ENCODE measurements at regions not wholly inside any gene's neighbourhood (a gene's known extent, or its start where the extent isn't known, plus 50 kb on each side); places are given as distances from the start of the nearest gene placed in this dataset.
"Not testable (repeated sequence)": the region's sequence is repeated elsewhere in the genome, so short reads cannot be mapped to it uniquely, and the experiment has no call there.

GRCh38 chr1:2950926-2951305 lies 70.4 kb upstream of the ACTRT2 start:
- DNase-seq (ENCODE audit: low read depth), result no peak

GRCh38 chr1:2951856-2952255 lies 69.4 kb upstream of the ACTRT2 start:
- no peak for DNase-seq (ENCODE audit: low read depth)

DNA sequence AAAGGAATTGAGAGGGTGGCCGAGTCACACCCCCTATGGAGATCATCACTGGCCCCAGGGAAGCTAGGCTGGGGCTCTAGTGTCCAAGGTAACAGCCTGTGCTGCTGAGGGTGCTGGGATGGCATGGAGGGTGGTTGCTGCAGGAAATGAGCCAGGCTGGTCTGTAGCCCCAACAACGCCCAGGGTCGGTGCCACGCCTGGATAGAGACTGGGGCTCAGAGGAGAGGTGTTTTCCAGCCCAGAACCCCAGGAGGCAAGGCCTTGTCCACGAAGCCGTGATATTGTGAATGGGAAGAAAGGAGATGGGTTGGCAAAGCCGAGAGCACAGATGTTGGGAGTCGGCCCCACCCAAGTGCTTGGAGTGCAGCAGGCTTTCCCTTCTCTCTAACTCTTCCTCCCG lies 68.9 kb upstream of the ACTRT2 start:
- DNase-seq (ENCODE audit: low read depth), result no peak

DNA sequence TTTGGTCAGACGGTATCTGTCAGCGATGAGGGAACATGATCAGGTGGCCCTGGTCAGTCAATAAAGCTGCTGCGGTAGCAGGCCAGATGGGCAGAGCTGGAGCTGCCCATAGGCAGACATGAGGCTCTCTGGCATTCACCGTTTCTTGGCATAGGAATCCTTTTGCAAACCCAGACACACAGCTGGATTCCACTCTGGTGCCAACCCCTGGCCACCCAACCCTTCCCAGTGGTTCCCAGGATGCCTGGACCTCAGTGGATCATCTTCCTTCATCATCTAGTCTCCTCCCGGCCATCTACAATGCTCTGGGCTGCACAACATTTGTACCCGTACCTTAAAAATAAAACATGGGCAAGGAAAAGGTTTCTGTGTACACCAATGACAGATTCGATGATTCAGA lies 68.3 kb upstream of the ACTRT2 start:
- no peak for DNase-seq (ENCODE audit: low read depth)

DNA sequence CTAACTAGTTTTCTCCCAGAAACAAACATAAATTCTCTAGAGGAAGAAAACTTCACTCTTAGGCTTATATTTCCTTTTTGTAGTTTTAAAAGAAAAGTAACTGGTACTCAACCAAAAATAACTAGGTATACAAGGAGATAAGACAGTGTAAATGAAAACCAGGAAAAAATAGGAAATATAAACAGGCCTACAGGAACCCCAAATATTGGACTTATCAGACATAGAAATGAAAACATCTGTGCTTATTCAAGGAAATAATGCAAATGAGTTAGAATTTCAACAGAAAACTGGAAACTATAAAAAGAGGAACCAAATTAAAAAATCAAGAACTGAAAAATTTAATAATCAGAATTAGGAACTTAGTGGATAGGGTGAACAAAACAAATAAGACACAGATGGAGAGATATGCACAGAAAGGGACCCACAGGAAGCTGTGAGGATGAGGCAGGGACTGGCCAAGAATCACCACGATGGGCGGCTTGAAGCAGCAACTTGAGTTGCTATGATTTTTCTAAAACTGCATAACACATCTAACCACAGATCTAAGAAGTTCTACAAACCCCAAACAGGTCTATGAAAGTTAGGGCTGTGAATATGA lies 67.5 kb upstream of the ACTRT2 start:
- no peak for DNase-seq (ENCODE audit: low read depth)

DNA sequence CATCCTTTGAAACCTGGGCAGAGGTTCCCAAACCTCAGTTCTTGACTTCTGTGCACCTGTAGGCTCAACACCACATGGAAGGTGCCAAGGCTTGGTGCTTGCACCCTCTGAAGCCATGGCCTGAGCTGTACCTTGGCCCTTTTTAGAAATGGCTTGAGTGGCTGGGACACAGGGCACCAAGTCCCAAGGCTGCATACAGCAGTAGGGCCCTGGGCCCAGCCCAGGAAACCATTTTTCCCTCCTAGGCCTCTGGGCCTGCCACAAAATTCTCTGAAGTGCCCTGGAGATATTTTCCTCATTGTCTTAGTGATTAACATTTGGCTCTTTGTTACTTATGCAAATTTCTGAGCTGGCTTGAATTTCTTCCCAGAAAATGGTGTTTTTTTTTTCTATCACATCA lies 65.6 kb upstream of the ACTRT2 start:
- DNase-seq (ENCODE audit: low read depth), result no peak

DNA sequence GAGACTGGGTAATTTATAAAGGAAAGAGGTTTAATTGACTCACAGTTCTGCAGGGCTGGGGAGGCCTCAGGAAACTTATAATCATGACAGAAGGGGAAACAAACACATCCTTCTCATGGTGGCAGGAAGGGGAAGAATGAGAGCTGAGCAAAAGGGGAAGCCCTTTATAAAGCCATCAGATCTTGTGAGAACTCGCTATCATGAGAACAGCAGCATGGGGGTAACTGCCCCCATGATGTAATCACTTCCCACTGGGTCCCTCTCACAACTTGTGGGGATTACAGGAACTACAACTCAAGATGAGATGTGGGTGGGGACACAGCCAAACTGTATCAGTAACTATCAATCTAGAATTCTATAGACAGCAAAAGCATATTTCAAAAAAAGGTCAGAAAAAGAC lies 64.7 kb upstream of the ACTRT2 start:
- no peak for DNase-seq (ENCODE audit: low read depth)

GRCh38 chr1:2957329-2957728 lies 63.9 kb upstream of the ACTRT2 start:
- DNase-seq (ENCODE audit: low read depth), result no peak

GRCh38 chr1:2959881-2960280 lies 61.4 kb upstream of the ACTRT2 start:
- not testable (repeated sequence) for DNase-seq (ENCODE audit: low read depth)

GRCh38 chr1:2961081-2961480 lies 60.2 kb upstream of the ACTRT2 start:
- DNase-seq (ENCODE audit: low read depth), result no peak

DNA sequence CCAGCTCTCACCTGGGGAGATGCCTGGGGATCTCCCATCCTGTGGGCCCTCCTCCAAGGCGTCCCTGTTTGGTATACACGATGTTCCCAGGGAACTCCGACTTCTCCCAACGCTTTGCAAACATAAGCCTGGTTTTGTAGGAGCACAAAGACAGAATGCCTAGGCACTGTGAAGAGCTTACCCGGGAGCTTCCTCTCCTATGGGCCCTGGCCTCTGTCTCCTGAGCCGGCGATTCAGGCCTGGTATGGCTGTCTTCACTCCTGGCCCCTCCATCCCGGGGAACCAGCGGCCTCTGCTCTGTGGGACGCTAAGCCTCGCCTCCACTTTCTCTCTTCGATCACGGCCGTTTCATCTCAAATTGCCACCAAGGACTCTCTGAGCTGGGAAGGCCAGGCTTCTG lies 59.6 kb upstream of the ACTRT2 start:
- DNase-seq (ENCODE audit: low read depth), result no peak

- no peak for DNase-seq (ENCODE audit: low read depth)
Observed at GRCh38 chr1:2962061-2962460, 59.2 kb upstream of the ACTRT2 start.

GRCh38 chr1:2962541-2962940 lies 58.7 kb upstream of the ACTRT2 start:
- DNase-seq (ENCODE audit: low read depth), result no peak

GRCh38 chr1:2962946-2963345 lies 58.3 kb upstream of the ACTRT2 start:
- no peak for DNase-seq (ENCODE audit: low read depth)

DNA sequence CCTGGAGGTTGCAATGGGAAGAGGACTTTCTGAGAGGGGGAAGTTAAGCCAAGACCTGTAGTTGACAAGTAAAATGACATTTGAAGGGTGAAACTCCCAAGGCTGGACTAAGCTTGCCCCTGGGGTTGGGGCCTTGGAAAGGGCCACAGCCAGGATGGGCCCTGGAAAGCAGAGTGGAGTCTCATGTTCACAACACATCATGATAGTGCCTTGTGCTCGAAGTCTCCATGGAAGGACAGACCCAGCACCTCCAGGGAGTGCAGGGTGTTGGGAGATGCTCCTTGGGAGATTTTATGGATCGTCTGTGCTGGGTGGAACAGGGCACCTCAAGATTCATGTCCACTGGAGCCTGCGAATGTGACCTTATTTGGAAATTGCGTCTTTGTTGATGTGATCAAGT lies 55.6 kb upstream of the ACTRT2 start:
- no peak for DNase-seq (ENCODE audit: low read depth)

DNA sequence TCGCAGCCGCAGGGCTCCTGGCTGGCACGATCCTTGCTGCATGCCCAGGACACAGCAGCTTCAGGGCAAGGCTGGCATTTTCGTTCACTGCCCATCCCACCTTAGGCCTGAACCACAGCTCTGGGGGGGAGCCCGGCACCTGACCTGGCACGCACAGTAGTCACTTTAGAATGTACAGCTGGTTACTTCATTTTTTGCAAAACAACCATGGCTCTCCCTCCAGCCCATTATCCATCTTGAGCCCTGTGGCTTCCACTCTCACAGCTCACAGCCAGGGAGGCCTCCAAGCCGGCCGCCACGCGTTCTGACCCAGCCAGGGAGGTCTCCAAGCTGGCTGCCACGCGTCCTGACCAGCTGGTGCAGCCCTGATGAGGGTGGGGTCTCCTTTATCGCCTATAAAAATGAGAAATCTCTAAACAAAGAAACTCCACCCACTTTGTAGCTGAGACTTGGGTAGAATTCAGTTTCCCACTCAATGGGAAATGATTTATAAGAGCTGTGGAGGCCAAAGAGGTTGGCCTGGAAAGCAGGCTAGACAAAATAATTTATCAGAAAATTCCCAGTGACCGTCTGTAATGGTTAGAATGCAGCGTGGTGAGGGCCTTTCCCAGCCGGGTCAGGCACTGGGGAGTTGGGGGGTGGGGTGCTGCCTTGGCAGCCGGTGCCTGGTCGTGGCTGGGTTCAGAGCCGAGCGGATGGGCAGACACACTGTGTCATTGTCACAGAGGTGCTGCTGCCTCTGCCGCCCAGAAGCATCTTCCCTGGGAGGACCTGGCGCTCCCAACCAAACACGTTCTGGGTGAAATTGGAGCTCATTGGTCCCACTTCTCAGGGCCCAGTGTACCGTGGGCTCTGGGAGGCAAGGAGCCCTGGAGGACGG lies 54.6 kb upstream of the ACTRT2 start:
- no peak for DNase-seq (ENCODE audit: low read depth)

- no peak for DNase-seq (ENCODE audit: low read depth)
Observed at GRCh38 chr1:2967329-2967725, 53.9 kb upstream of the ACTRT2 start.

- no peak for DNase-seq (ENCODE audit: low read depth)
Observed at GRCh38 chr1:2967881-2968280, 53.4 kb upstream of the ACTRT2 start.

- DNase-seq (ENCODE audit: low read depth), result no peak
Observed at GRCh38 chr1:2968471-2968881, 52.8 kb upstream of the ACTRT2 start.

- DNase-seq (ENCODE audit: low read depth), result no peak
Observed at GRCh38 chr1:2969011-2969844, 52.0 kb upstream of the ACTRT2 start.

DNA sequence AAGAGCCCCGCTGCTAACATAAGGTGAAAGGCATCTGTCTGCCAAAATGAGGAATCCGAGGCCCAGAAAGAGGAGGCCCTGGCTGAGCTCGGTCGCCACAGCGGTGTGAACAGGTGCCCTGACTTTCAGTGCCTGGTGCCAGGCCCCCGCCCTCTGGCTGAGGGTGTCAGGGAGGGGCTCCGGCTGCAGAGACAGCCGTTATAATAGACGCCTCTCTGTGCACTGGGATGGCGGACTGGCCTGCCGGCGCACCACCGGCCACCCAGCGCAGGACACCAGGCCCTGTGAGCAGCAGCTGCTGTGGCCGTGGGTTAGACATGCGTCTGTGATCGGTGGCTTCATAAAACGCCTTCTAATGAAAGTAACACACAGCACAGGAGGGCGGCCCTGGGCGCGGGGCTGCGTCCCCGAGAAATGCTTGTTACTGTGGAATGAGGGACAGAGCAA lies 51.4 kb upstream of the ACTRT2 start:
- no peak for DNase-seq (ENCODE audit: low read depth)

DNA sequence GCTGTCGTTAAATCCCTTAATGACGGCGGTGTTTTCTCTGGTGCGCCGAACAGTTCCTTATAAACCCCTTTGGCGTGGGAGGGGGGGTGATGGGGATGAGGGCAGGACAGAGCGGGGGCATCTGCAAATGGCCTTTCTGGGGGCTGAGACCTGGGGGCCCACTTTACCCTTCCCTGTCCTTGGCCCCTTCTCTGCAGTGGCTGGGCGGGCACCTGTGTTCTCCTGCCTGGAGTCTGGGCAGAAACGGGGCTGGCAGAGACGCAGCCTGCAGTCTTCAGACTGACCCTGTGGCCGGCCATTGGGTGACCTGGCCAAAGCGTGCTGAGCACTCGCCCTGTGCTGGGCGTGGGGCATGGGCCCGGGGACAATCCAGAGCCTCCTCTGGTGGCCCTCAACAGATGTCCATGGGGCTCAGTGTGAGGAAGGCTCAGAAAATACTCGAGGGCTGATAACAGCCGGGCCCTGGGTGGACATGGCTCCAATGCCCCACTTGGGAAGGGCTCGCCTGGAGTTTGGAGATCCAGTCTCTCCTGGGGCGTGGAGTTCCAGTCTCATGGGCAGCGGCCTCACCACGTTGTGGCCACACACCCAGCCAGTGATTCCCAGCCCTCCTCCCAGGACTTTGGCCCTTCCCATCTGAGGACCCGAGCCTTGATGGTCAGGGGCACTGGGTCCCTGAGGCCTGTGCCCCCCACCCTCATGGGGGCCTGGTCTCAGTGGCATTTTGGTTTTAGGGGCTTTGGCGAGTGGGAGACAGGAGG lies 50.8 kb upstream of the ACTRT2 start:
- no peak for DNase-seq (ENCODE audit: low read depth)
